ENCODE measurements at regions not wholly inside any gene's neighbourhood (a gene's known extent, or its start where the extent isn't known, plus 50 kb on each side); places are given as distances from the start of the nearest gene placed in this dataset.

DNA sequence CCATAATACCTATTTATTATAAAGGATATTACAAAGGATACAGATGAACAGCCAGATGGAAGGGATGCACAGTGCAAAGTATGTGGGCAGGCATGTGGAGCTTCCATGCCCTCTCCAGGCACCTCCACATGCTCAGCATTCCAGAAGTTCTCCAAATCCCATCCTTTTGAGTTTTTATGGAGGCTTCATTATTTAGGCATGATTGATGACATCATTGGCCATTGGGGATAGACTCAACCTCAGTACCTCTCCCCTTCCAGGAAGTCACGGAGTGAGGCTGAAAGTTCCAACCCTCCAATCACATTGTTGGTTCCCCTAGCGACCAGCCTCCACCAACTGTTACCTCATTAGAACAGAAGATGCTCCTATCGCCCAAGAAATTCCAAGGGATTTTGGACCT lies 156.4 kb downstream of the ATP23 start:
- Histone ChIP-seq H3K27me3 (ENCODE audit: control insufficient read depth in 1 of 2, insufficient read depth in 2 of 2, low read length in 2 of 2) (peaks cover 0 to 8% of the 10 kb centered on the region in 2 experiments), H3K4me1 (ENCODE audit: insufficient read depth, low read length) (no peaks in the 10 kb centered on the region), H3K36me3 (ENCODE audit: insufficient read depth, low read length) (no peaks in the 10 kb centered on the region), H3K4me3 (ENCODE audit: low read length) (no peak overlapping the region), H3K9me3 (ENCODE audit: control insufficient read depth in 1 of 2, insufficient read depth in 1 of 2, low read length in 2 of 2) (peaks cover 0 to 4% of the 10 kb centered on the region in 2 experiments), H3K27ac (ENCODE audit: low read depth in 1 of 2, low read length in 2 of 2) (no peak overlapping the region)
- Mint-ChIP-seq H3K27ac (no peak overlapping the region), H3K9me3 (no peaks in the 10 kb centered on the region), H3K4me1 (ENCODE audit: low read depth) (no peaks in the 10 kb centered on the region), H3K4me3 (no peak overlapping the region), H3K27me3 (peaks cover 22% of the 10 kb centered on the region), H3K36me3 (ENCODE audit: low read depth) (no peaks in the 10 kb centered on the region)
- TF ChIP-seq, protein P1, sequence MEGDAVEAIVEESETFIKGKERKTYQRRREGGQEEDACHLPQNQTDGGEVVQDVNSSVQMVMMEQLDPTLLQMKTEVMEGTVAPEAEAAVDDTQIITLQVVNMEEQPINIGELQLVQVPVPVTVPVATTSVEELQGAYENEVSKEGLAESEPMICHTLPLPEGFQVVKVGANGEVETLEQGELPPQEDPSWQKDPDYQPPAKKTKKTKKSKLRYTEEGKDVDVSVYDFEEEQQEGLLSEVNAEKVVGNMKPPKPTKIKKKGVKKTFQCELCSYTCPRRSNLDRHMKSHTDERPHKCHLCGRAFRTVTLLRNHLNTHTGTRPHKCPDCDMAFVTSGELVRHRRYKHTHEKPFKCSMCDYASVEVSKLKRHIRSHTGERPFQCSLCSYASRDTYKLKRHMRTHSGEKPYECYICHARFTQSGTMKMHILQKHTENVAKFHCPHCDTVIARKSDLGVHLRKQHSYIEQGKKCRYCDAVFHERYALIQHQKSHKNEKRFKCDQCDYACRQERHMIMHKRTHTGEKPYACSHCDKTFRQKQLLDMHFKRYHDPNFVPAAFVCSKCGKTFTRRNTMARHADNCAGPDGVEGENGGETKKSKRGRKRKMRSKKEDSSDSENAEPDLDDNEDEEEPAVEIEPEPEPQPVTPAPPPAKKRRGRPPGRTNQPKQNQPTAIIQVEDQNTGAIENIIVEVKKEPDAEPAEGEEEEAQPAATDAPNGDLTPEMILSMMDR (IDR thresholded peaks at IDR 0.05), result no peak
- POLR2A ChIA-PET, result no interaction called here
- intact Hi-C loops (cut with DNase I, micrococcal nuclease), result no loop called here
- ATAC-seq (ENCODE audit: poor library complexity) (no peak), DNase-seq (no peak)
- CTCF ChIA-PET, result no interaction called here

DNA sequence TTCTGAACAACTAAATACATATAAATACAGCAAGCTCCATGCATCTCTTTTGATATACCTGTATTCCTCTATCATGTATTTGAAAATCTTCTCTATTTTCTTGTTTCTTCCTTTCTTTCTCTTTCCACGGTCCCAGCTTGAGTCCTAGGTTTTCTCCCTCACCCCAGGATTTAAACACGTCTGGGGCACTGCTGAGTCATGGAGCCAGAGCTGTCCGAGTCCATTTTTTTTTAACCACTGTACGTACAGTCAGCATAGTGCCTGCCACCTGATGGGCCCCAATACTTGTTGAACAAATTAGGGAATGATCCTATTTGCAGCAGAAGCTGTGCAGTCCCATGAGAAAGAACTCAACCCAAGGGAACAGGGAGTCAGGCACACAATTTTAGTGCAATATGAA lies 158.1 kb downstream of the ATP23 start:
- Histone ChIP-seq H3K4me3 (ENCODE audit: low read length) (no peak overlapping the region), H3K27ac (ENCODE audit: low read depth in 1 of 2, low read length in 2 of 2) (no peak overlapping the region), H3K36me3 (ENCODE audit: insufficient read depth, low read length) (no peaks in the 10 kb centered on the region), H3K9me3 (ENCODE audit: control insufficient read depth in 1 of 2, insufficient read depth in 1 of 2, low read length in 2 of 2) (peaks cover 0 to 4% of the 10 kb centered on the region in 2 experiments), H3K4me1 (ENCODE audit: insufficient read depth, low read length) (no peaks in the 10 kb centered on the region), H3K27me3 (ENCODE audit: control insufficient read depth in 1 of 2, insufficient read depth in 2 of 2, low read length in 2 of 2) (peaks cover 0 to 8% of the 10 kb centered on the region in 2 experiments)
- H3K27me3 Mint-ChIP-seq, result peaks cover 15% of the 10 kb centered on the region
- POLR2A ChIA-PET, result no interaction called here
- no peaks in the 10 kb centered on the region for H3K9me3 Mint-ChIP-seq
- no peaks in the 10 kb centered on the region for H3K36me3 Mint-ChIP-seq (ENCODE audit: low read depth)
- CTCF ChIA-PET, result no interaction called here
- H3K27ac Mint-ChIP-seq, result no peak overlapping the region
- no peak overlapping the region for H3K4me3 Mint-ChIP-seq
- TF ChIP-seq, protein P1 (IDR thresholded peaks at IDR 0.05), result no peak
- H3K4me1 Mint-ChIP-seq (ENCODE audit: low read depth), result no peaks in the 10 kb centered on the region
- ATAC-seq (ENCODE audit: poor library complexity) (no peak), DNase-seq (no peak)
- intact Hi-C loops (cut with DNase I, micrococcal nuclease), result no loop called here

DNA sequence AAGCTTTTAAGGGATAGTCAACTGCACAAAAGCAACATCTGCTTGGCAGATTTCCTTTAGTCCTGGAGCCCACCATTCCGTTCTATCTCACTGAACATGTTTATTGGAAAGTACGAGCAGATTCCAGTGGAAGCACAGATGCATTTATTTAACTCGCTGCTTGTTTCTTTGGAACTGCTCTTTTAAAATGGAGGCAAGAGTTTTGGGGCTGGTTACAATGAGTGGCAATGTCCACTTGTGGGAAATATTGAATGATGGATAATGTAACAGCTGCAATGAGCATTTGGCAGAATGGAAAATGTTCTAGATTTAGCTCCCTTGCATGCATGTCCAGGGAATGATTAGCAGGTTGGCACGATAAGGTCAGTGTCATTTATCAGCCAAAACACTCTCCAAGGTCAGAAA lies 163.0 kb downstream of the ATP23 start:
- peaks cover 0 to 2% of the 10 kb centered on the region in 2 experiments for H3K27me3 ChIP-seq (ENCODE audit: control insufficient read depth in 1 of 2, insufficient read depth in 2 of 2, low read length in 2 of 2)
- no peaks in the 10 kb centered on the region for H3K36me3 Mint-ChIP-seq (ENCODE audit: low read depth)
- H3K9me3 ChIP-seq (ENCODE audit: control insufficient read depth in 1 of 2, insufficient read depth in 1 of 2, low read length in 2 of 2), result peaks cover 0 to 3% of the 10 kb centered on the region in 2 experiments
- no peak overlapping the region for H3K27ac Mint-ChIP-seq
- ChIA-PET CTCF (no interaction called here), POLR2A (no interaction called here)
- ATAC-seq (ENCODE audit: poor library complexity) (no peak), DNase-seq (no peak)
- H3K4me3 Mint-ChIP-seq, result no peak overlapping the region
- no peaks in the 10 kb centered on the region for H3K9me3 Mint-ChIP-seq
- H3K27me3 Mint-ChIP-seq, result peaks cover 10% of the 10 kb centered on the region
- intact Hi-C loops (cut with DNase I, micrococcal nuclease), result no loop called here
- TF ChIP-seq, protein P1 (IDR thresholded peaks at IDR 0.05), result no peak
- H3K36me3 ChIP-seq (ENCODE audit: insufficient read depth, low read length), result no peaks in the 10 kb centered on the region
- no peak overlapping the region for H3K27ac ChIP-seq (ENCODE audit: low read depth in 1 of 2, low read length in 2 of 2)
- H3K4me1 Mint-ChIP-seq (ENCODE audit: low read depth), result no peaks in the 10 kb centered on the region
- no peaks in the 10 kb centered on the region for H3K4me1 ChIP-seq (ENCODE audit: insufficient read depth, low read length)
- H3K4me3 ChIP-seq (ENCODE audit: low read length), result no peak overlapping the region
